Panc1 (cell line): ENCODE measurements at regions not wholly inside any gene's neighbourhood (a gene's known extent, or its start where the extent isn't known, plus 50 kb on each side); places are given as distances from the start of the nearest gene placed in this dataset.

Source experiments
- ATAC-seq: fragments of 200-7000 bp; cut with Tn5 transposase; 2 replicates; pipeline ENCODE4 v1.9.1; 2020; ENCODE audit warnings: mild to moderate bottlenecking, moderate library complexity
- BruUV-seq: library from RNA; stranded (reverse); fragments of 400-500 nt; replicated peaks from 2 replicates; lab custom pipeline; 2021; lab: Mats Ljungman, UMichigan
- CTCF ChIA-PET: fragments of 300-600 bp; sonication (Branson Sonifier 250); formaldehyde crosslinking; loops from one replicate; lab custom pipeline; 2022; ENCODE audit warnings: antibody characterized with exemption; lab: Charles Lee
- POLR2A ChIA-PET: fragments of 300-600 bp; sonication (Branson Sonifier 250); formaldehyde crosslinking; loops from one replicate; lab custom pipeline; 2022; ENCODE audit warnings: antibody characterized with exemption; lab: Charles Lee
- DNase-seq: peaks from one replicate; pipeline ENCODE4 v3.0.0-alpha.2; 2010; ENCODE audit warnings: low read depth, low spot score
- H3K27ac ChIP-seq: 2 replicates; pipeline ENCODE4 v1.5.1; 2011; ENCODE audit warnings: mild to moderate bottlenecking, low read length, inconsistent platforms
- H3K27me3 ChIP-seq: fragments of 200-500 bp; sonication (Bioruptor generic); 2 replicates; pipeline ENCODE4 v1.6.0; 2014; ENCODE audit warnings: low read length, inconsistent platforms; ENCODE audit not compliant: control insufficient read depth, insufficient read depth
- H3K36me3 ChIP-seq: fragments of 200-500 bp; sonication (Bioruptor generic); 2 replicates; pipeline ENCODE4 v1.5.1; 2014; ENCODE audit warnings: inconsistent platforms, mild to moderate bottlenecking, low read length, moderate library complexity; ENCODE audit not compliant: control insufficient read depth, insufficient read depth
- H3K4me1 ChIP-seq: 2 replicates; pipeline ENCODE4 v1.5.1; 2011; ENCODE audit warnings: inconsistent platforms, mild to moderate bottlenecking, low read length, moderate library complexity; ENCODE audit not compliant: control insufficient read depth, insufficient read depth
- H3K4me3 ChIP-seq, 2 experiments: 2 replicates each; pipeline ENCODE4 v1.5.1; 2011 to 2012; ENCODE audit warnings: low read depth in 2 of 2, low read length in 2 of 2, mild to moderate bottlenecking in 2 of 2, inconsistent platforms in 1 of 2, moderate library complexity in 1 of 2
- H3K9me3 ChIP-seq: fragments of 200-500 bp; sonication (Bioruptor generic); 2 replicates; pipeline ENCODE4 v1.5.1; 2014; ENCODE audit warnings: low read depth, mild to moderate bottlenecking, inconsistent platforms, low read length, moderate library complexity; ENCODE audit not compliant: control insufficient read depth, insufficient read depth
- CTCF ChIP-seq: fragments of 450-650 bp; IDR thresholded peaks from 2 replicates; pipeline ENCODE4 v1.5.1; 2017; ENCODE audit warnings: mild to moderate bottlenecking
- POLR2AphosphoS5 ChIP-seq: IDR thresholded peaks from 2 replicates; pipeline ENCODE4 v1.6.1; 2012; ENCODE audit warnings: mild to moderate bottlenecking, low read depth, low read length, moderate library complexity
- SIN3A ChIP-seq: IDR thresholded peaks from 2 replicates; pipeline ENCODE4 v1.6.1; 2012; ENCODE audit warnings: low read depth, mild to moderate bottlenecking, low read length, moderate library complexity, borderline replicate concordance; ENCODE audit not compliant: insufficient read depth
- TCF7L2 ChIP-seq: IDR thresholded peaks from 2 replicates; pipeline ENCODE4 v1.6.1; 2011; ENCODE audit warnings: mild to moderate bottlenecking, low read depth, low read length, inconsistent platforms
- in situ Hi-C: cut with HindIII; loops from 2 replicates; pipeline ENCODE4 v1.10.0; 2016; ENCODE audit warnings: low sequenced_read_pairs, low pct_unique_long_range_greater_than_20kb
- intact Hi-C: fragments of 100-400 bp; cut with micrococcal nuclease; formaldehyde crosslinking; loops from one replicate; pipeline ENCODE4 v1.10.0; 2022; ENCODE audit not compliant: unreplicated experiment
- TF ChIP-seq, protein P1 (sequence below), 2 experiments: IDR thresholded peaks; 2 replicates each; pipeline ENCODE4 v1.6.1; 2011 to 2012; ENCODE audit warnings: low read depth in 2 of 2, control low read depth in 1 of 2, low read length in 1 of 2, mild to moderate bottlenecking in 1 of 2, moderate library complexity in 1 of 2; ENCODE audit not compliant: insufficient read depth in 1 of 2

DNA sequence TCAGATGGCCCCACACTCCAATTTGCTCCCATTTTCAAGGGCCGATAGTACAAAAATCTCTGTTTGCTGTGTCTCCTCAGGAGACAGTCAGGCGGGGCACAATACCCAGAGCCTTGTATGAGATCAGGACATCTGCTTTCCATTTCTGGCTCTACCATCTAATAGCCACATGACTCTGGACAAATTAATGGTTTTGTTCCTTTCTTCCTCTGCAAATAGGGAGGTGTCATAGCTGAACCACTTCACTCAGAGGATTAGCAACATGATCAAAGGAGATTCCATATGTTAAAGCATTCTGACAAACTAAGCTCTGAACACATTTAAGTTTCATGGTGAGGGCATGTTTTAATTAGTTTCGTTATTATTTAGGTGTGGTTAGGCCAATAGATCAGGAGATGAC, 602.1 kb upstream of the SYT4 start:
- TF ChIP-seq, protein P1, sequence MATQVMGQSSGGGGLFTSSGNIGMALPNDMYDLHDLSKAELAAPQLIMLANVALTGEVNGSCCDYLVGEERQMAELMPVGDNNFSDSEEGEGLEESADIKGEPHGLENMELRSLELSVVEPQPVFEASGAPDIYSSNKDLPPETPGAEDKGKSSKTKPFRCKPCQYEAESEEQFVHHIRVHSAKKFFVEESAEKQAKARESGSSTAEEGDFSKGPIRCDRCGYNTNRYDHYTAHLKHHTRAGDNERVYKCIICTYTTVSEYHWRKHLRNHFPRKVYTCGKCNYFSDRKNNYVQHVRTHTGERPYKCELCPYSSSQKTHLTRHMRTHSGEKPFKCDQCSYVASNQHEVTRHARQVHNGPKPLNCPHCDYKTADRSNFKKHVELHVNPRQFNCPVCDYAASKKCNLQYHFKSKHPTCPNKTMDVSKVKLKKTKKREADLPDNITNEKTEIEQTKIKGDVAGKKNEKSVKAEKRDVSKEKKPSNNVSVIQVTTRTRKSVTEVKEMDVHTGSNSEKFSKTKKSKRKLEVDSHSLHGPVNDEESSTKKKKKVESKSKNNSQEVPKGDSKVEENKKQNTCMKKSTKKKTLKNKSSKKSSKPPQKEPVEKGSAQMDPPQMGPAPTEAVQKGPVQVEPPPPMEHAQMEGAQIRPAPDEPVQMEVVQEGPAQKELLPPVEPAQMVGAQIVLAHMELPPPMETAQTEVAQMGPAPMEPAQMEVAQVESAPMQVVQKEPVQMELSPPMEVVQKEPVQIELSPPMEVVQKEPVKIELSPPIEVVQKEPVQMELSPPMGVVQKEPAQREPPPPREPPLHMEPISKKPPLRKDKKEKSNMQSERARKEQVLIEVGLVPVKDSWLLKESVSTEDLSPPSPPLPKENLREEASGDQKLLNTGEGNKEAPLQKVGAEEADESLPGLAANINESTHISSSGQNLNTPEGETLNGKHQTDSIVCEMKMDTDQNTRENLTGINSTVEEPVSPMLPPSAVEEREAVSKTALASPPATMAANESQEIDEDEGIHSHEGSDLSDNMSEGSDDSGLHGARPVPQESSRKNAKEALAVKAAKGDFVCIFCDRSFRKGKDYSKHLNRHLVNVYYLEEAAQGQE (IDR thresholded peaks at IDR 0.05; ENCODE audit: insufficient read depth in 1 of 2, low read depth in 2 of 2, low read length in 1 of 2): no peak
- TF ChIP-seq SIN3A (no peak), TCF7L2 (no peak), POLR2AphosphoS5 (no peak), CTCF (no peak)
- in situ Hi-C loops (no loop called here), intact Hi-C loops (no loop called here)
- ATAC-seq (no peak), DNase-seq (no peak)
- H3K27me3 ChIP-seq: no peaks in the 10 kb centered on the region
- ChIA-PET CTCF (no interaction called here), POLR2A (no interaction called here)
- no peaks in the 10 kb centered on the region for H3K36me3 ChIP-seq
- BruUV-seq: no TSS peak
- H3K27ac ChIP-seq: no peak overlapping the region
- H3K4me3 ChIP-seq: no peak overlapping the region
- no peaks in the 10 kb centered on the region for H3K4me1 ChIP-seq
- no peaks in the 10 kb centered on the region for H3K9me3 ChIP-seq

- Histone ChIP-seq H3K36me3 (no peaks in the 10 kb centered on the region), H3K9me3 (no peaks in the 10 kb centered on the region), H3K27me3 (no peaks in the 10 kb centered on the region), H3K27ac (no peak overlapping the region), H3K4me1 (no peaks in the 10 kb centered on the region), H3K4me3 (no peak overlapping the region)
- intact Hi-C loops (no loop called here), in situ Hi-C loops (no loop called here)
- BruUV-seq: no TSS peak
- TF ChIP-seq POLR2AphosphoS5: no peak
- TF ChIP-seq, protein P1 (IDR thresholded peaks at IDR 0.05; ENCODE audit: insufficient read depth in 1 of 2, low read depth in 2 of 2, low read length in 1 of 2): no peak
- no peak for TF ChIP-seq CTCF
- TF ChIP-seq SIN3A: no peak
- no peak for TF ChIP-seq TCF7L2
- ATAC-seq (no peak), DNase-seq (no peak)
- CTCF ChIA-PET: no interaction called here
- POLR2A ChIA-PET: no interaction called here
These were observed 605.2 kb upstream of the SYT4 start for GRCh38 chr18:43882358-43883055.
